SU-DHL-6 (cell line): ENCODE measurements at regions not wholly inside any gene's neighbourhood (a gene's known extent, or its start where the extent isn't known, plus 50 kb on each side); places are given as distances from the start of the nearest gene placed in this dataset.

Experiments
- CTCF ChIP-seq: fragments of 200-600 bp; sonication (generic); IDR thresholded peaks from one replicate; pipeline ENCODE4 v1.5.1; 2017; ENCODE audit warnings: antibody characterized with exemption, mild to moderate bottlenecking, low read length, moderate library complexity; ENCODE audit not compliant: insufficient read depth, poor library complexity, severe bottlenecking
- EZH2phosphoT487 ChIP-seq: fragments of 200-600 bp; sonication (generic), shearing (Covaris generic); conservative IDR thresholded peaks from 2 replicates; pipeline ENCODE4 v1.6.1; 2018; ENCODE audit warnings: mild to moderate bottlenecking, antibody characterized with exemption, low read length, moderate library complexity, mixed read lengths

- TF ChIP-seq CTCF (no peak), EZH2phosphoT487 (no peak)
Observed at GRCh38 chr5:131005963-131006684, 158.9 kb downstream of the HINT1 start.
